A549 (cell line): ENCODE measurements at regions not wholly inside any gene's neighbourhood (a gene's known extent, or its start where the extent isn't known, plus 50 kb on each side); places are given as distances from the start of the nearest gene placed in this dataset.

Experiments used
- CTCF ChIP-seq: fragments of >200 bp; sonication (Bioruptor Twin); formaldehyde crosslinking; IDR thresholded peaks from 3 replicates; pipeline ENCODE4 v1.5.1; 2016
- EP300 ChIP-seq, 2 experiments: fragments of >200 bp; sonication (Bioruptor Twin); formaldehyde crosslinking; IDR thresholded peaks; 2 replicates in 1 of 2; 3 replicates in 1 of 2; pipeline ENCODE4 v1.6.1; 2016 to 2017
- ESRRA ChIP-seq: fragments of 150-350 bp; IDR thresholded peaks from 2 replicates; pipeline ENCODE4 v1.6.1; 2014; ENCODE audit warnings: mild to moderate bottlenecking, low read length, borderline replicate concordance
- JUNB ChIP-seq: fragments of >200 bp; sonication (Bioruptor Twin); formaldehyde crosslinking; IDR thresholded peaks from 2 replicates; pipeline ENCODE4 v1.6.1; 2016
- MAFK ChIP-seq: fragments of 450-650 bp; IDR thresholded peaks from 2 replicates; pipeline ENCODE4 v1.6.1; 2014; ENCODE audit not compliant: partially characterized antibody
- MAX ChIP-seq: IDR thresholded peaks from 2 replicates; pipeline ENCODE4 v1.6.1; 2012
- POLR2A ChIP-seq: IDR thresholded peaks from 2 replicates; pipeline ENCODE4 v1.6.1; 2012; ENCODE audit warnings: mild to moderate bottlenecking, low read length
- RFX5 ChIP-seq: fragments of 450-650 bp; IDR thresholded peaks from 2 replicates; pipeline ENCODE4 v1.7.1; 2014; ENCODE audit warnings: antibody characterized with exemption, mild to moderate bottlenecking, moderate library complexity
- RNF2 ChIP-seq: fragments of 200-600 bp; sonication (generic); IDR thresholded peaks from 2 replicates; pipeline ENCODE4 v1.6.1; 2016; ENCODE audit warnings: low read depth, mild to moderate bottlenecking, antibody characterized with exemption, moderate library complexity, borderline replicate concordance
- SMC3 ChIP-seq: fragments of >200 bp; sonication (Bioruptor Twin); formaldehyde crosslinking; IDR thresholded peaks from 3 replicates; pipeline ENCODE4 v1.6.1; 2018; ENCODE audit warnings: inconsistent platforms
- TP53 ChIP-seq: fragments of 250-450 bp; sonication (Bioruptor Pico); IDR thresholded peaks from 2 replicates; pipeline ENCODE4 v1.5.0; 2021; ENCODE audit warnings: mild to moderate bottlenecking, moderate library complexity
- ZSCAN20 ChIP-seq: fragments of 250-450 bp; sonication (Bioruptor Pico); IDR thresholded peaks from 2 replicates; pipeline ENCODE4 v1.8.0; 2022; ENCODE audit warnings: mild to moderate bottlenecking, moderate library complexity

- TF ChIP-seq CTCF (no peak), POLR2A (no peak), TP53 (CRISPR knock-in tag) (no peak), MAX (no peak), SMC3 (no peak), ZSCAN20 (CRISPR knock-in tag) (no peak), RFX5 (no peak), EP300 (IDR thresholded peaks at IDR 0.05) (no peak), RNF2 (no peak), ESRRA (no peak), MAFK (no peak), JUNB (no peak)
Observed at GRCh38 chr4:112947616-112948015, 101.8 kb upstream of the ANK2 start.
